MV-4-11 (cell line): ENCODE measurements at regions not wholly inside any gene's neighbourhood (a gene's known extent, or its start where the extent isn't known, plus 50 kb on each side); places are given as distances from the start of the nearest gene placed in this dataset.

Experiments used
- DNase-seq: peaks from one replicate; lab custom pipeline; 2025; lab: John Stamatoyannopoulos, UW

GRCh38 chr5:178808886-178809285 is 50.9 kb upstream of the ZNF354B start:
- DNase-seq = no peak

- DNase-seq = no peak
Observed at GRCh38 chr5:178801021-178801420, 58.7 kb upstream of the ZNF354B start.

- DNase-seq = no peak
Observed at GRCh38 chr5:178797546-178798440, 62.0 kb upstream of the ZNF354B start.

DNA sequence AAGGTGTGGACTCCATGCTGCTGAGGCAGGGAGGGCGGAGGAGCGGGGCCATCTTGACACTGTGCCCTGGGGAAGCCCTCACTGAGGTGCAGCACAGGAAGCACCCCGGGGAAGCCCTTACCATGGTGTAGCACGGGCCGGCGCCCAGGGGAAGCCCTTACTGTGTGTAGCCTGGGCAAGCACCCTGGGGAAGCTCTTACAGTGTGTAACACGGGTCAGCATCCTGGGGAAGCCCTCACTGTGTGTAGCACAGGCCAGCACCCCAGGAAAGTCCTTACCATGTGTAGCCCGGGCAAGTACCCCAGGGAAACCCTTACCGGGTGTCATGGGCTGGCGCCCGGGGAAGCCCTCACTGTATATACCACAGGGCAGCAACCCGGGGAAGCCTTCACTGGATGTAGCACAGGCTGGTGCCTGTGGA is 62.6 kb upstream of the ZNF354B start:
- DNase-seq = no peak

DNA sequence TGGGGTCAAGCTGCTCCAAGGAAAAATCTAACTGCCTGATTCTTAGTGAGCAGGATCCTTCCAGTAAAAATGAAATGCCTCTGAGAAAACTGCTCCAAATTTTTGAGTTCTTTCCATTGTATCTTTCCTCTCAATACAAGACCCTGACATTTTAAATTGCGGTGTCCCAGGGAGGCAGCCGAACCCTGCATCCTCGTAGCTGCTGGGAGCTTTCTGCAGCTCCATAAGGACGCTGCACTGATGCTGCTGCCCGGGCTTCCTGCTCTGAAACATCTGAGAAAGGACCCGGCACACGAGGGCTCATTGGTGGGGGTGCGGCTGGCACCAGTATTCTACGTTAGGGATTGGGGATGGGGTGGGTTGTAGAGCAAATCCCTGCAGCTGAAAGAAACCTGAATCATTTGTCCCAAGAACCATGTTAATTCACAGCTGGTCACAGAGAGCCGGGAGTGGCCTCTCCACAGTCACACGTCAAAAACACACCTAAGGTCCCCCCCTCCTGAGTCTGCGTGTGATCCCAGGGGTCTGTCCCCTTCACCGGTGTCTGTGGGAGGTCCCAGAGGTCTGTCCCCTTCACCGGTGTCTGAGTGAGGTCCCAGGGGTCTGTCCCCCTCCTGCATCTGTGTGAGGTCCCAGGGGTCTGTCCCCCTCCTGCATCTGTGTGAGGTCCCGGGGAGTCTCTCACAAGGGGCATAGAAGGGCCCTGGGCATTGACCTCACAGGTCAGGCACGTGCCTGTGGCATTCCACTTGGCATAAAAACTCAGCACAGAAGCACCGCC is 63.4 kb upstream of the ZNF354B start:
- no peak for DNase-seq

DNA sequence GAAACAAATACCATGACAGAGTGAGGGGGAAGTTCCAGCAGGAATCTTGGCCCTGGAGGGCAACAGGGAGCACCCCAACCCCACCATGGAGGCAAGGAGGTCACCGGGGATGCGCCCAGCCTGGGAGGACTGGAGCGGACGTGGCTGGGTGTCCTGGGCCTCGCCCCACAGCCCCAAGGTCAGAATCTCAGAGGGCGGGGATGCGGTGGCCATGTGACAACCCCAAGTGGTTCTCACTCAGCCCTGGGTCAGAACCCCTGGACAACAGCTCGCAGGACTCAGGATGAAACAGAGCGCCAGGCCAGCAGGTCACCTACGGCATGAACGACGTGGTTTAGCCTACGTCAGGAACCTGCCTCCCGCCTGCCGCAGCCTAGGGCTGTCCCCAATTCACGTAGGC is 64.0 kb upstream of the ZNF354A start:
- DNase-seq = no peak

GRCh38 chr5:178793696-178794095 is 63.2 kb upstream of the ZNF354A start:
- DNase-seq = no peak

DNA sequence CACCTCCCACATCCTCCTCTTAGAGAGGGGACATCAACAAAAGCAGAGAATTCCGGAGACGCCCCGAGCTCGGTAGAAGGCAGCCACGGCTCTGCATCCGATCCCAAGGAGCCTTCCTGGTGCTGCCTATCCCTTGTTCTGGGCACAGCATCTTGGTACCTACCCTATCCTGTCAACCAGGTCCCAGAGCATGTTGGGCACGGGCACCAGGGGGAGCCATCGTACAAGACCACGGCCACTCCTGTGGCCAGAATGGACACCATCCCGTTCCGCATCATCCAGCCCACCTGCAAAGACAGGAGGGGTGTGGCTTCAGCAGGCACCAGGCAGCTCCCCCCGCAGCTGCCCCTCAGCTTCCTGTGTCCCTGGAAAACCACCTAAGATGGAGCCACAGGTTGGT is 62.7 kb upstream of the ZNF354A start:
- no peak for DNase-seq

DNA sequence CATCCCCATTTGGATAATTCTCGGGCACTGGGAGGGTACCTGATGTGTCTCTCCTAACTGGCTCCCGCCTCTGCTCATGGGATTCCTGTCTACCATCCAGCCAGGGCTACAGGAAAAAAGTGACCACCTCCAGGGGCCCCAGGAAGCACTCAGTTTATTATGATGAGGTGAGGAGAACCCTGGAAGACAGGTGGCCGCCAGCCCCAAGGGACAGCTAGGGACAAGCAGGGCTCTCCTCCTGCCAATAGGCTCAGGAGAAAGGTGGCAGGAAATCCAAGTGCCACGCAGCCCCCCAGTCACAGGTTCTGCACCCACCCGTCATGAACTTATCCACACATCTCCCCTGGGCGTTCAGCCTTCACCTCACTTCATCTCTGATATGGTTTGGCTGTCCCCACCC is 61.5 kb upstream of the ZNF354A start:
- no peak for DNase-seq

GRCh38 chr5:178790371-178790770 is 59.9 kb upstream of the ZNF354A start:
- peak; percentile 67 for DNase-seq

GRCh38 chr5:178788381-178789085 is 58.1 kb upstream of the ZNF354A start:
- DNase-seq = no peak

DNA sequence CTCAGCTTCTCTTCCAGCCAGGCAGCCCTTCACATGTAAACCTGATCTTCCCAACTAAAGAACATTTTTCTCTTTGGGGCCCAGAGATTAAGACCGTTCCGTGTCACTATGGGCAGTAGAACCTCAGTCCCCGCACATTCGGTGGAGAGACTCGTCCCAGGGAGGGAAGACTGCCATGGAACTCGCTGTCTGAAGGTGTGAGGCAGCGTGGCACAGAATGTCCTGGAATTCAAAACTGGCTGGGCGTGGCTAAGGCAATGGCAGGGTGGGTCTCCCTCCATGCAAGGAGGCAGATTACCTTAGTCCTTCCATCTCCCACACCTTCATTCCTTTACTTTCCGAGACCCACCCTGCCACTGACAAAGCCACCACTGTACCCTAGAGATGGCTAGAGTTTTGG is 57.4 kb upstream of the ZNF354A start:
- no peak for DNase-seq

DNA sequence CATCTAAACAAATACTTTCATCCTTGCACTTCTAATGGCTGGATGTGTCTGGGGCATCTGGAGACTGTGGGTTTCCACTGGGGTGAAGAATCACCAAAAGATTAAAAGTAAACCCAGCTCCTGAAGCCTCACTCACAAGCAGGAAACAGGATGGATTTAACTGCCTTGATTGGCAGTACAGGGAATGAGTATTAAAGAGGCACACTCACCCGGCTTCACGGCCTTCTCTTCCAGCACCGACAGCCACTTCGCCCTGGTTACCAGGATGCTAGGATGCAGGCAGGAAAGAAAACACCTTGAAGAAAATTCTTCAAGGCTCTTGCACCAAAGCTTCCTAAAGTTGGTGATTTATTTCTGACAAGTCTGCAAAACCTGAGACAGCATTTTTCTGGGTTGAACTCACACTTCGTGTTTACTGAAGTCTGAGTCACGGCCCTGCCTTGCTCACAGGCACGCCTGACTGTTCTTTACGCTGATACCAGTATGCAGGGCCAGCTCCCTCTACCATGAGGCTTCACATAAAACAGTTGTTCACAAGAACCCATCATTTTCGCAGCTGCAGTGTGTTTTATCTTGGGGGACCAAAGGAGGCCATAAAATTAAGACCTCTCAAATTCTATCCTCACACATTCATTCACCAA is 56.5 kb upstream of the ZNF354A start:
- peak; percentile 27 for DNase-seq

DNA sequence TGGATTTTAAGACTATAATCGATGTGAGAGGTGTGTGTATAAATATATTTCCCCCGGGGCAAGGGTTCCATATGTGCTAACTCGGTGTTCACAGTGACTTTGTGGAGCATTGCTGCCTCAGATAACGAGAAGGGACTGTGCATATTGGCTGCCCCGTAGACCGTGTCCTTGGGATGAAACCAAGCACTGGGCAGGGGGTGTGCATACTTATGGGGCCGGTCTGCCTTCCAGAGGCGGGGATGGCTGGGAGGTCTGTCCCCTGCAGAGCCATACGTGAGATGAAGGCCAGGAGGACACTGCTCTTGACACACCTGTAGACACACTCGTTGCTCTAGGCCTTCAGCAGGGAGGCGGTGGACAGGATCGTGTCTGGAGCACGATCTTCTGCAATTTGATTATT is 56.0 kb upstream of the ZNF354A start:
- DNase-seq = no peak

DNA sequence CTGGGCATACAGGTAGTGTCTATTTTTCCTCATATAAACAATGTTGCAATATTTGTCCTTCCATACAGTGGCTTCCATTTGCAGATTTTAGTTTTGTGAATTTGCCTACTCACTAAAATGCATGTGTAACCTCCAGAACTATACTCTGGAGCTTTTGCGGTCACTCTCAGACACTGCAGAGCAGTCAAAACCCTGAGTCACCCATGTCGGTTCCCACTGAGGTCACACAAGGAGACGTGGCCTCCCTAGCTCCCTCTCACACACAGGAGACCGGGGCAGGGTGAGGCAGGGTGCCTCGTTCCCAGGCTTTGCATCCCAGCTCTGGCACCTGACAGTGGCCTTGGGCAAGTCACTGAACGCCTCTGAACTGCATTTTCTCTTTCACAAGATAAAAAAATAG is 55.5 kb upstream of the ZNF354A start:
- DNase-seq = peak; percentile 87

DNA sequence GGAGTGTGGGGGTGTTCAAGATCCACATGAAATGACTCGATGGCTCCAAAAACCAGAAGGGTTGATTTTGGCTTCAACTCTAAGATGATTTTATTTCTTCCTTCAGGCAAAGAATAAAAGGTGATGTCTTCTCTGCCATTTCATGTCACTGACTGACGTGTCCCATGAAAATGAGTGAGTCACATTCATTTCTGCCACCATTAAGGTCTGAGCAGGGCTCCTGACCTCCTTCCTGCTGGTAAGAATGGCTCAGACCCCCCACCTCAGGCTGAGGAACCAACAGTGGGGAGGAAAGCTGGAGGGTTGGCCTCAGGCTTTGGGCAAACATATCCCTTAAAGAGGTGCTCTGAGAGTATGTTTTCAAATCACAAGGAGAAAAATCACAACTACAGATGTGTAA is 53.9 kb upstream of the ZNF354A start:
- DNase-seq = no peak

GRCh38 chr5:178781936-178782335 is 51.5 kb upstream of the ZNF354A start:
- no peak for DNase-seq

DNA sequence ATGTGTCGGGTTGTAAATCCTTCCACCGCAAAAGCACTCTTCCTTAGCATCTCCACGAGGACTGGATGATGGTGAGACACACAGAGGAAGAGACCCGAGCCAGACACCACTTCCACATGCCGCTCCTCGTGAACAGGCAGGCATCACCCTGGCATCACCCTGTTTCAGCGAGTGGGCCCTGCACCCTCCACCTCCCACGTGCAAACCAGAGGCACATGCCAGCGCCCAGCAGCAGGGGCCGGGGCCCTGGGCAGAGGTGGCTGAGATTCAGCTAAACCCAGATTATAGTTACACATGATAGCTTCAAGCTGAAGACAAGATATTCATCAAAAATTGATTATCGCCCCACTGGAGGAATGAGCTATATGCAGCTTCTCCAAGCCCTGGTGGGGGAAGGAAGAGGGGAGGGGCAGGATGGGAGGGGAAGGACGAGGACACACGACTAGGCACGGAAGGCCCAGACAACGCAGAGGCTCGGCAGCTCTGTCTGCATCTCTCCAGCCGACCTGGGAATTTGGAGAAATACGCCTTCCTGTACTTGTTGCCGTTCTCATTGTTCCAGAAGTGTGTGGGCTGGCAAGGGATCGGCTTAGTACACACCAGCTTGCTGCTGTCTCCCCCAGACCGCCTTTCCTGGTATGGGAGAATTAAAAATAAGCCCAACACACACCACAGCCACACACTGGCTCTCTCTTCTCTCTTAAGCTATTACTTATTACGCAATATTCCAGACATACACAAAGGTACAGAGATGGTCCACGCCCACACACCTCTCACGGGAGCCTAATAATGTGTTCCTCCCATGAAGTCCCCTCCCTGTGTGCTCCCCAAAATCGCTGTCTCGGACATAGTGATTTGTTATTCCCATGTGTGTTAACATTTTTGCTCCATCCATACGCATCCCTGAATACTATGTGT is 50.4 kb upstream of the ZNF354A start:
- DNase-seq = peak; percentile 50
